HG03066 (cell line): ENCODE measurements at regions not wholly inside any gene's neighbourhood (a gene's known extent, or its start where the extent isn't known, plus 50 kb on each side); places are given as distances from the start of the nearest gene placed in this dataset.
A peak's percentile ranks its signal among the peaks of the same experiment; 100 is the strongest.

ENCODE experiments used
- ATAC-seq: cut with Tn5 transposase; IDR thresholded peaks from one replicate; pipeline ENCODE4 v1.9.1; 2021; ENCODE audit warnings: low read depth; ENCODE audit not compliant: unreplicated experiment

- no peak for ATAC-seq
These were observed 212.3 kb downstream of the DKK1 start for GRCh38 chr10:52526251-52526823.

- ATAC-seq: no peak
These were observed 218.7 kb downstream of the DKK1 start for GRCh38 chr10:52532650-52533290.

GRCh38 chr10:52533986-52534385 is 219.9 kb downstream of the DKK1 start:
- no peak for ATAC-seq

- ATAC-seq: no peak
These were observed 225.4 kb downstream of the DKK1 start for GRCh38 chr10:52539463-52539862.

GRCh38 chr10:52540479-52540984 is 226.5 kb downstream of the DKK1 start:
- ATAC-seq: no peak

- no peak for ATAC-seq
These were observed 227.0 kb downstream of the DKK1 start for GRCh38 chr10:52541006-52541473.

GRCh38 chr10:52542906-52543305 is 228.8 kb downstream of the DKK1 start:
- ATAC-seq: no peak

- ATAC-seq: no peak
These were observed 221.5 kb downstream of the MBL2 start for GRCh38 chr10:52551046-52551445.

- peak; percentile 55 for ATAC-seq
These were observed 214.5 kb downstream of the MBL2 start for GRCh38 chr10:52558090-52558489.

- ATAC-seq: no peak
These were observed 211.3 kb downstream of the MBL2 start for GRCh38 chr10:52561322-52561721.

- ATAC-seq: no peak
These were observed 209.2 kb downstream of the MBL2 start for GRCh38 chr10:52563360-52563759.

- no peak for ATAC-seq
These were observed 205.9 kb downstream of the MBL2 start for GRCh38 chr10:52566471-52567246.

- ATAC-seq: no peak
These were observed 205.4 kb downstream of the MBL2 start for GRCh38 chr10:52567247-52567580.

GRCh38 chr10:52568309-52568708 is 204.3 kb downstream of the MBL2 start:
- no peak for ATAC-seq

- no peak for ATAC-seq
These were observed 202.1 kb downstream of the MBL2 start for GRCh38 chr10:52570490-52570889.

GRCh38 chr10:52571018-52571417 is 201.6 kb downstream of the MBL2 start:
- no peak for ATAC-seq

GRCh38 chr10:52571516-52572182 is 200.9 kb downstream of the MBL2 start:
- no peak for ATAC-seq

- ATAC-seq: no peak
These were observed 199.2 kb downstream of the MBL2 start for GRCh38 chr10:52573347-52573746.

GRCh38 chr10:52574697-52575096 is 197.9 kb downstream of the MBL2 start:
- ATAC-seq: no peak

- no peak for ATAC-seq
These were observed 195.5 kb downstream of the MBL2 start for GRCh38 chr10:52577047-52577446.

GRCh38 chr10:52578871-52579405 is 193.6 kb downstream of the MBL2 start:
- ATAC-seq: no peak
